HepG2 (cell line): ENCODE measurements at regions not wholly inside any gene's neighbourhood (a gene's known extent, or its start where the extent isn't known, plus 50 kb on each side); places are given as distances from the start of the nearest gene placed in this dataset.

Experiments
- ATAC-seq: fragments of 200-7000 bp; cut with Tn5 transposase; 3 replicates; pipeline ENCODE4 v1.9.1; 2020; ENCODE audit warnings: mild to moderate bottlenecking, moderate library complexity
- BruUV-seq: library from RNA; stranded (reverse); fragments of 400-500 nt; replicated peaks from 2 replicates; lab custom pipeline; 2021; lab: Mats Ljungman, UMichigan
- CTCF ChIA-PET: fragments of 300-600 bp; formaldehyde crosslinking; extraction: SDS; loops from one replicate; lab custom pipeline; 2021; ENCODE audit warnings: low total read pairs, inconsistent platforms, low intra/inter-chr PET ratio; lab: Yijun Ruan, JAX
- POLR2A ChIA-PET: fragments of 350-600 bp; sonication (Branson Sonifier 250); formaldehyde crosslinking; loops from one replicate; lab custom pipeline; 2020; ENCODE audit warnings: antibody characterized with exemption, inconsistent platforms; lab: Yijun Ruan, JAX
- DNase-seq: peaks from one replicate; pipeline ENCODE4 v3.0.0-alpha.2; 2015; ENCODE audit warnings: low spot score
- FAIRE-seq: peaks from 3 replicates; lab custom pipeline; 2011; peaks lifted over from hg19 to GRCh38; lab: Jason Lieb, UNC
- H2AFZ ChIP-seq: one replicate; pipeline ENCODE4 v1.6.1; 2011; ENCODE audit warnings: low read length, inconsistent platforms
- H3K27ac ChIP-seq: fragments of 300-600 bp; 3 replicates; pipeline ENCODE4 v1.8.0; 2011; ENCODE audit warnings: mixed run types, mild to moderate bottlenecking, mixed read lengths, low read length, inconsistent platforms; ENCODE audit not compliant: insufficient read depth; ENCODE audit errors: extremely low read length
- H3K27me3 ChIP-seq, 2 experiments: fragments of 200-600 bp in 1 of 2; 2 replicates in 1 of 2; 3 replicates in 1 of 2; pipeline versions ENCODE4 v1.6.0 to v1.8.0; 2011; ENCODE audit warnings: low read length in 2 of 2, mild to moderate bottlenecking in 2 of 2, moderate library complexity in 2 of 2, inconsistent platforms in 1 of 2; ENCODE audit not compliant: insufficient read depth in 2 of 2, control insufficient read depth in 1 of 2
- H3K36me3 ChIP-seq, 2 experiments: fragments of 200-600 bp in 1 of 2; replicated peaks in 1 of 2; 2 replicates in 1 of 2; 3 replicates in 1 of 2; pipeline versions ENCODE4 v1.5.1 to v1.8.0; 2011; ENCODE audit warnings: low read length in 2 of 2, inconsistent platforms in 1 of 2; ENCODE audit not compliant: insufficient read depth in 2 of 2, control insufficient read depth in 1 of 2
- H3K4me1 ChIP-seq: 2 replicates; pipeline ENCODE4 v1.5.1; 2012; ENCODE audit warnings: low read length, inconsistent platforms; ENCODE audit not compliant: insufficient read depth
- H3K4me2 ChIP-seq: 2 replicates; pipeline ENCODE4 v1.6.0; 2011; ENCODE audit warnings: low read depth, low read length, inconsistent platforms
- H3K4me3 ChIP-seq, 3 experiments: fragments of 200-600 bp in 1 of 3; sonication (generic), shearing (Covaris generic) in 1 of 3; replicated peaks in 1 of 3; 2 replicates each; pipeline ENCODE4 v1.5.1; 2011 to 2016; ENCODE audit warnings: low read length in 3 of 3, inconsistent platforms in 2 of 3, low read depth in 2 of 3, mild to moderate bottlenecking in 2 of 3, control low read depth in 1 of 3, mixed read lengths in 1 of 3; ENCODE audit not compliant: insufficient read depth in 1 of 3
- H3K79me2 ChIP-seq: one replicate; pipeline ENCODE4 v1.6.1; 2011; ENCODE audit warnings: low read length, inconsistent platforms; ENCODE audit not compliant: insufficient read depth
- H3K9ac ChIP-seq: 2 replicates; pipeline ENCODE4 v1.6.0; 2011; ENCODE audit warnings: mild to moderate bottlenecking, low read depth, low read length, inconsistent platforms; ENCODE audit not compliant: insufficient read depth
- H3K9me3 ChIP-seq: 2 replicates; pipeline ENCODE4 v1.5.1; 2012; ENCODE audit warnings: mild to moderate bottlenecking, low read length
- H4K20me1 ChIP-seq: 2 replicates; pipeline ENCODE4 v1.6.0; 2011; ENCODE audit warnings: inconsistent platforms, mild to moderate bottlenecking, low read length, moderate library complexity; ENCODE audit not compliant: insufficient read depth
- CEBPB ChIP-seq: IDR thresholded peaks from 2 replicates; pipeline ENCODE4 v1.6.1; 2011; ENCODE audit warnings: low read depth, low read length, improper control_type of control experiment, borderline replicate concordance
- GPN1 ChIP-seq: sonication (generic); formaldehyde crosslinking; IDR thresholded peaks from 2 replicates; pipeline ENCODE4 v1.5.1; 2020; ENCODE audit warnings: missing genetic modification reagents, borderline replicate concordance
- ISX ChIP-seq: sonication (generic); formaldehyde crosslinking; conservative IDR thresholded peaks from 2 replicates; pipeline ENCODE4 v1.5.0; 2020; ENCODE audit warnings: missing genetic modification reagents
- PAF1 ChIP-seq: IDR thresholded peaks from 2 replicates; pipeline ENCODE4 v1.6.1; 2016; ENCODE audit warnings: missing genetic modification reagents, missing compliant biosample characterization
- RFX1 ChIP-seq: fragments of 450-650 bp; IDR thresholded peaks from 2 replicates; pipeline ENCODE4 v1.6.1; 2017
- SMAD3 ChIP-seq: sonication (generic); formaldehyde crosslinking; IDR thresholded peaks from 2 replicates; pipeline ENCODE4 v1.4.0; 2020; ENCODE audit warnings: missing genetic modification reagents
- ZFP41 ChIP-seq: sonication (generic); formaldehyde crosslinking; IDR thresholded peaks from 2 replicates; pipeline ENCODE4 v1.4.0; 2020; ENCODE audit warnings: mild to moderate bottlenecking, missing genetic modification reagents, borderline replicate concordance
- ZNF180 ChIP-seq: sonication (generic); formaldehyde crosslinking; IDR thresholded peaks from 2 replicates; pipeline ENCODE4 v1.4.0; 2020; ENCODE audit warnings: low read depth, missing genetic modification reagents, borderline replicate concordance
- ZNF878 ChIP-seq: sonication (generic); formaldehyde crosslinking; IDR thresholded peaks from 2 replicates; pipeline ENCODE4 v1.8.1; 2023; ENCODE audit warnings: mild to moderate bottlenecking, missing genetic modification reagents, moderate library complexity
- WGBS: methylation state at CpG from one replicate; pipeline ENCODE4 v1.1.6; 2017; ENCODE audit warnings: low lambda C conversion rate; 5-methylcytosine and 5-hydroxymethylcytosine counted together
- in situ Hi-C: cut with HindIII; loops from 2 replicates; pipeline ENCODE4 v1.10.0; 2017; ENCODE audit warnings: low pct_unique_long_range_greater_than_20kb; ENCODE audit not compliant: extremely low pct_ligation_motif_present
- intact Hi-C: fragments of 100-400 bp; cut with micrococcal nuclease; formaldehyde crosslinking; loops from one replicate; pipeline ENCODE4 v1.10.0; 2022; ENCODE audit not compliant: unreplicated experiment
- TF ChIP-seq, protein P1 (sequence below): sonication (generic); formaldehyde crosslinking; IDR thresholded peaks from 2 replicates; pipeline ENCODE4 v1.4.0; 2020; ENCODE audit warnings: mild to moderate bottlenecking, missing genetic modification reagents
- TF ChIP-seq, protein P2 (sequence below): IDR thresholded peaks from 2 replicates; pipeline ENCODE4 v1.6.1; 2018; ENCODE audit warnings: missing genetic modification reagents
- TF ChIP-seq, protein P3 (sequence below): sonication (generic); formaldehyde crosslinking; IDR thresholded peaks from 2 replicates; pipeline ENCODE4 v1.5.0; 2020; ENCODE audit warnings: missing genetic modification reagents, mild to moderate bottlenecking, borderline replicate concordance

DNA sequence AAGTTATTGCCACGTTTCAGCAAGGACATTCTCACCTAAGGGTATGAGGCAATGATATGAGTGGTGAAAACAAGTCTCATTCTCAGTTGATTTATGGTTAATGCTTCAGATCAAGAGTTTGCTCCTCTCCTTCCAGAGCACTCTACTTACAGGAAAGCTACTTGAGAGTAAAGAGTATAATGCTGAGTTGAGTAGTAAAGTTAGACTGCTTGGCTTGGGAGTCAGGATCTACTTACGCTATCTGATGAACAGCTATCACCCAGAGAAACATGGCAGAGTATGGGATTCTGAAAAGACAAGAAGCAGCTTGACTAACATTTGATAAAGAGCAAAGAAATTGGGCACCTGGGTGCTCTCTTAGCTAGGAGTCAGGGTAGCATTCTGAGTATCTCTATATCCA is 211.8 kb downstream of the GLUD2 start:
- Histone ChIP-seq H3K4me3 (no peak overlapping the region), H3K27me3 (no peaks in the 10 kb centered on the region), H3K9me3 (no peaks in the 10 kb centered on the region), H2AFZ (no peak overlapping the region), H3K27ac (no peak overlapping the region), H3K36me3 (no peaks in the 10 kb centered on the region), H3K4me1 (no peaks in the 10 kb centered on the region), H3K4me2 (no peak overlapping the region), H4K20me1 (no peaks in the 10 kb centered on the region), H3K9ac (no peak overlapping the region), H3K79me2 (no peaks in the 10 kb centered on the region)
- CTCF ChIA-PET: no interaction called here
- WGBS: 44% methylated on average over 2 of the region's 2 CpGs
- no peak for ATAC-seq
- no peak for FAIRE-seq
- in situ Hi-C loops: no loop called here
- BruUV-seq: no TSS peak
- no peak for DNase-seq
- TF ChIP-seq, protein P1, sequence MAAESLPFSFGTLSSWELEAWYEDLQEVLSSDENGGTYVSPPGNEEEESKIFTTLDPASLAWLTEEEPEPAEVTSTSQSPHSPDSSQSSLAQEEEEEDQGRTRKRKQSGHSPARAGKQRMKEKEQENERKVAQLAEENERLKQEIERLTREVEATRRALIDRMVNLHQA (CRISPR knock-in tag): no peak
- no peak for TF ChIP-seq GPN1 (CRISPR knock-in tag)
- TF ChIP-seq, protein P2, sequence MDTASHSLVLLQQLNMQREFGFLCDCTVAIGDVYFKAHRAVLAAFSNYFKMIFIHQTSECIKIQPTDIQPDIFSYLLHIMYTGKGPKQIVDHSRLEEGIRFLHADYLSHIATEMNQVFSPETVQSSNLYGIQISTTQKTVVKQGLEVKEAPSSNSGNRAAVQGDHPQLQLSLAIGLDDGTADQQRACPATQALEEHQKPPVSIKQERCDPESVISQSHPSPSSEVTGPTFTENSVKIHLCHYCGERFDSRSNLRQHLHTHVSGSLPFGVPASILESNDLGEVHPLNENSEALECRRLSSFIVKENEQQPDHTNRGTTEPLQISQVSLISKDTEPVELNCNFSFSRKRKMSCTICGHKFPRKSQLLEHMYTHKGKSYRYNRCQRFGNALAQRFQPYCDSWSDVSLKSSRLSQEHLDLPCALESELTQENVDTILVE (CRISPR knock-in tag): no peak
- POLR2A ChIA-PET: no interaction called here
- intact Hi-C loops: no loop called here

DNA sequence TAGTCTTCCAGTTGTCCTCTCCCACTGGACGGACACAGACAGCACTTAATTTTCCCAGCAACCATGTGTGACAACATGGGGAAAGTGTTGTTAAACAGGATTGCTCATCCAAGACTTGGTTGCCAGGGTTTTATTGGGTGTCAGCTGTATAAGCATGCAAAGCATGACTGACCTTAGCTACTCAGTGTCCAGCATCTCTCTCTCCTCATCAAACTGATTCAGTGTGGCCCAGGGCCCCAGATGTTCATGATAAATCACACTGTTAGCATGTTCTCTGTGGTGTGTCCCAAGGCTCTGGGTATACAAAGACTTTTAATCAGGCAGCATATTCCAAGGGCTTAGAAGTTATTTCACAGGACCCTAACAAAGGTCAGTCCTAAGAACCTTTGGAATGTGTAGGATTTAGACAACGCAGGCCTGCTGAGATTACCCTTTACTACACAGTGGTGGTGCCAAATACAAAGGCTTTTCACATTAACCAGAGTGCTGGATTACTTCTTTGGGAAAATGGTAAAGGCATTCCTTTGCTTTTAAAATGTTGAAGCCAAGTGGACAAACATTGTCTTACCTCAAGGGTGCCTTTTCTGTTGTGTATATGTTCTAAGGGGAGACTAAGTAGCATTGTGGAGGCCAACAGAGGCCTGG is 213.3 kb downstream of the GLUD2 start:
- no peak overlapping the region for H2AFZ ChIP-seq
- H3K4me1 ChIP-seq: no peaks in the 10 kb centered on the region
- H4K20me1 ChIP-seq: no peaks in the 10 kb centered on the region
- ATAC-seq: no peak
- no peak for FAIRE-seq
- no peak overlapping the region for H3K27ac ChIP-seq
- ChIA-PET CTCF (no interaction called here), POLR2A (no interaction called here)
- no peak overlapping the region for H3K9ac ChIP-seq
- no peaks in the 10 kb centered on the region for H3K79me2 ChIP-seq
- no TSS peak for BruUV-seq
- H3K27me3 ChIP-seq: no peaks in the 10 kb centered on the region
- 0% methylated on average over 2 of the region's 2 CpGs for WGBS
- intact Hi-C loops (no loop called here), in situ Hi-C loops (no loop called here)
- no peak overlapping the region for H3K4me2 ChIP-seq
- H3K9me3 ChIP-seq: no peaks in the 10 kb centered on the region
- no peaks in the 10 kb centered on the region for H3K36me3 ChIP-seq
- no peak overlapping the region for H3K4me3 ChIP-seq
- DNase-seq: no peak
- TF ChIP-seq, protein P3, sequence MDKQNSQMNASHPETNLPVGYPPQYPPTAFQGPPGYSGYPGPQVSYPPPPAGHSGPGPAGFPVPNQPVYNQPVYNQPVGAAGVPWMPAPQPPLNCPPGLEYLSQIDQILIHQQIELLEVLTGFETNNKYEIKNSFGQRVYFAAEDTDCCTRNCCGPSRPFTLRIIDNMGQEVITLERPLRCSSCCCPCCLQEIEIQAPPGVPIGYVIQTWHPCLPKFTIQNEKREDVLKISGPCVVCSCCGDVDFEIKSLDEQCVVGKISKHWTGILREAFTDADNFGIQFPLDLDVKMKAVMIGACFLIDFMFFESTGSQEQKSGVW (CRISPR knock-in tag): no peak
- TF ChIP-seq ZNF878 (CRISPR knock-in tag): no peak
- no peak for TF ChIP-seq PAF1
- no peak for TF ChIP-seq SMAD3 (CRISPR knock-in tag)
- TF ChIP-seq ISX (CRISPR knock-in tag): no peak
- TF ChIP-seq CEBPB: no peak
- TF ChIP-seq RFX1: no peak
- TF ChIP-seq ZNF180 (CRISPR knock-in tag): no peak
- TF ChIP-seq ZFP41: no peak
